ENCODE measurements at regions not wholly inside any gene's neighbourhood (a gene's known extent, or its start where the extent isn't known, plus 50 kb on each side); places are given as distances from the start of the nearest gene placed in this dataset.
"Not testable (repeated sequence)": the region's sequence is repeated elsewhere in the genome, so short reads cannot be mapped to it uniquely, and the experiment has no call there.

DNA sequence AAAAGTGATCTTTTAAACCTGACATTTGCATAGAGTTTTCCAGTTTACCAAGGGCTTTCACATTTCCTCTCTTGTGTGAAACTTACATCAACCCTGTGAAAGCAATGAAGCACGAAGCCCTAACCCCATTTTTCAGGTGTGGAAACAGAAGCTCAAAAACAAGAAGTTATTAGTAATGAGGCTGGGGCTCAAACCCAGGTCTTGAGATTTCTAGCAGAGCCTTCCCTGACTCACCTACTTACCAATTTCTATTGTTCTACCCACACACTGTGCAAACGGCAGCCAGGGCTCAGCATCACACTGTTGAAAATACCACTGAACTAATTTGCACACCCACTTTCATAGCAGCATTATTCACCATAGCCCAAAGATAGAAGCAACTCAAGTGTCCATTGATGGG lies 117.8 kb upstream of the IGF1R start:
- DNase-seq = no peak

DNA sequence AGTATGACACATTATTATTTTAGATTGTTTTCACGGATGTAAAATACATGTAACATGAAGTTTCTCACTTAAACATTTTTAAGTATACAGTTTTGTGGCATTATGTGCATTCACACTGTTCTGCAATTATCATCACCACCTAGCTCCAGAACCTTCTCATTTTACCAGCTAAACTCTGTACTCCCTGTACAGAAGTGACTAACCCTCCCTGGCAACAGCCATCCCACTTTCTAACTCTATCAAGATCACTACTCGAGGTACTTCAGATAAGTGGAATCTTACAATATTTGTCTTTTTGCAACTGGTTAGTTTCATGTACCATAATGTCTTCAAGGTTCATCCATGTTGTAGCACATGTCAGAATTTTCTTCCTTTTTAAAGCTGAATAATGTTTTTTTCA lies 116.3 kb upstream of the IGF1R start:
- DNase-seq = no peak

DNA sequence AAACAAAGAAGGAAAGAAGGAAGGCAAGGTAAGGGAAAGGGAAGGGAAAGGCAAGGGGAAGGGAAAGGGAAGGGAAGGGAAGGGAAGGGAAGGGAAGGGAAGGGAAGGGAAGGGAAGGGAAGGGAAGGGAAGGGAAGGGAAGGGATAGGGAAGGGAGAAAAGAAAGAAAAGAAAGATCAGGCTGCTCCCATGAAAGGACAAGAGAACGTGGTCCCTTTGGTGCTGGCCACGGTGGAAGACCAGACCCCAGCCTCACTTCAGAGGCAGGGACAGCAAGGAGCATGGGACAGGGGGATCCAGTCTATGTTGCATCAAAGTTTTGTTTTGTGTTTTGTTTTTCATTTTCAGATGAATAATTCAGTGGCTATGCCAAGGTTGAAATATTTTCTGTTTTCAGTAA lies 111.4 kb upstream of the IGF1R start:
- no peak for DNase-seq

DNA sequence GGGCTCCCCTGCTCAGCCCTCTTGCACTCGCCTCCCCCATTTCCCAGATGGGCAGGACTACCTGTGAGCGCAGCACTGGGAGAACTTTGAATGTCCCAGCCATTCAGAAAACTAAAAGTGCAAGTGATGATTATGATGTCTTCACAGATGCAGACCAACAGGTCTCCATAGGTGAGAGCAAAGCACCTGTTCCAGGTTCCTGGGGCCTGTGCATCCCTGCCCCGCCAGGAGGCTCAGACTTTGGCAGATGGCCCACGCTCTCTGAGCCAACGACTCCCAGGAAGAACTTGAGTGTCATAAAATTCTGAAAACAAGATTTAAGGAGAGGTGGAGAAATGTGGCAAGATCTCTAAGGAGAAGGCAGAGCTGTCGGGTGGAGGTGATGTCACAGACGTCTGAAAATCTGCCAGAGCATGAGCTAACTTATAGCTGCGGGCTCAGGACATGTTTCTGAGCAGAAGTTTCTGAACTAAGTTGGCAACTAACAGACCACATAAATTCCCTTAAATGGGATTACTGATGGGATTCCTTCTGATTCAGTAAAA lies 110.8 kb upstream of the IGF1R start:
- no peak for DNase-seq

GRCh38 chr15:98541519-98541918 lies 106.8 kb upstream of the IGF1R start:
- DNase-seq = no peak

GRCh38 chr15:98543237-98543636 lies 105.1 kb upstream of the IGF1R start:
- no peak for DNase-seq

- no peak for DNase-seq
These were observed 102.0 kb upstream of the IGF1R start for GRCh38 chr15:98546329-98546728.

DNA sequence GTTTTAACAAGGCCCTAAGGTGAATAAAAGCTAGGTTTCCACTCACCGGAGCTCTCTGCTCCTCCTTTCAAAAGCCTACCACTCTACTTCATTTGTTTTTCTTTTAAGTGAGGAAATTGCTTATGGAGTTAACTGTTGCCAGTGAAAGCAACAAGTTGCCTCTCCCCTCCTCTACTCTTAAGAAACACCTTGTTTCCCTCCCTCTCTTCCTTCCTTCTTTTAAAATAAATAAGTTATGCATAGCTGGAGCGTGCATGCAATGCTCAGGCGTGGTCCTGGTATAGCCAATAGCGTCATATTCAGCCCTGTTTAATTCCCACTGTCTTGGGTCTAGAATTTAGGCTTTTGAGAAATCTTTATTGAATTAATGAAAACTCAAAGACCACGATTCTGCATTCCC lies 101.1 kb upstream of the IGF1R start:
- DNase-seq = no peak

- DNase-seq = no peak
These were observed 100.6 kb upstream of the IGF1R start for GRCh38 chr15:98547741-98548138.

DNA sequence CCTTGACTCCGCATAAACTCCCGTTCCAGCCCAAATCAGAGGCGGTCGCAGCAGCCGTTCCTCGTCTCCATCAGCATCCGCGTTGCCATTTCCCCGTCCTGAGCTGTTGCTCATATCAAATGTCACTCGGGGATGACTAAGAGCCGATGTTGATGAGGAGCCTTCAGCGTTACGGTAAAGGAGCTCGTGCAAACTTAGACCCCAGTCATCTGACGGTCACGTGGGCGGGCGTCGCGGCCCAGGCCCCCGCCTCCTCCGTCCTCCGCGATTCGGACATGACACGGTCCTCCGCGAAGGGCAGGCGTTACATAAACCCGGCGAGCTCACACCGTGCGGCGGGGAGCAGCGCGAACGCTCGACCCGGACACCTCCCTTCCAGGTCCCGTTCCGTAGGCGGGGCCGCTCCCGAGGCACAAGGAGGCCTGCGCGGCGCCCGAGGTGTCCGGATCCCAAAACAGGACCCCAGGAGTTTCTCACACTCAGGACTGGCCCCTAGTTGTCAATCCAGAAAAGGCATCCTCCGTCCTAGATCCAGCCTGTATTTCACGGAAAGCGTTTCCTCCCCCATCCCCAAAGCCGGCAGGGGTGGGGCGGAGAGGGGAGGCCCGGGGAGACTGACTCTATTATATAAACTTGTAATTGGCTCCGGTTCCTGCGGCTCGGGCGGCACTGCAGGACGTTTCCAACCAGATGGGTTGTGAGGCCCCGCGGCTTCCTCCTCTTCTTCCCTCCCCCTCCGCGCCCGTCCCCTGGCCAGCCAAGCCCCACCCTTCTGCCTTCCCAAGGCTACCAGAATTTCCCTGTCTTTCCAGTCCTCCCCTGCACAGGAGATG lies 100.0 kb upstream of the IGF1R start:
- no peak for DNase-seq

DNA sequence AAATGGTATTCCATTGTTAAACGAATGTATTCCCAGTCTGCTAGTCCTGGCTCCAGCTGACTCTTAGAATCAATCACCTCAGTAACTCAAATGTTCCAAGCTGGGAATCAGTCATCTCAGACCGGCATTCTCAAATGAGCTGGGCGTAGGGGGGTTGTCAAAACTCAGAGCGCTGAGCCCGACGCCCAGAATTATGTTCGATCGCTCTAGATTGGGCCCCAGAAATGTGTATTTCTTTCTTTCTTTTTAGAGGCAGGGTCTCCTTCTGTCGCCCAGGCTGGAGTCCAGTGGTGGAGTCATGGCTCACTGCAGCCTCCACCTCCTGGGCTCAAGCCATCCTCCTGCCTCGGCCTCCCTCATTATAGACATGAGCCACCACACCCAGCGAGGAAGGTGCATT lies 99.3 kb upstream of the IGF1R start:
- DNase-seq = no peak

GRCh38 chr15:98549741-98550140 lies 98.6 kb upstream of the IGF1R start:
- DNase-seq = no peak

DNA sequence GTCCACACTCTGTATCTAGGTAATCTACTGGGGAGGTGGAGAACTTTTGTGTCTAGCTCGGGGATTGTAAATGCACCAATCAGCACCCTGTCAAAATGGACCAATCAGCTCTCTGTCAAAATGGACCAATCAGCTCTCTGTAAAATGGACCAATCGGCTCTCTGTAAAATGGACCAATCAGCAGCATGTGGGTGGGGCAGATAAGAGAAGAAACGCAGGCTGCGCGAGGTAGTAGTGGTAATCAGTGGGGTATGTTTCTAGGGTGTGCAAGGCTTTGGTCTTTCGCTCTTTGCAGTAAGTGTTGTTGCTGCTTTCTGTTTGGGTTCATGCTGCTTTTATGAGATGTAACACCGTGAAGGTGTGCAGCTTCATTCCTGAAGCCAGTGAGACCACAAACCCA lies 98.0 kb upstream of the IGF1R start:
- DNase-seq = not testable (repeated sequence)

DNA sequence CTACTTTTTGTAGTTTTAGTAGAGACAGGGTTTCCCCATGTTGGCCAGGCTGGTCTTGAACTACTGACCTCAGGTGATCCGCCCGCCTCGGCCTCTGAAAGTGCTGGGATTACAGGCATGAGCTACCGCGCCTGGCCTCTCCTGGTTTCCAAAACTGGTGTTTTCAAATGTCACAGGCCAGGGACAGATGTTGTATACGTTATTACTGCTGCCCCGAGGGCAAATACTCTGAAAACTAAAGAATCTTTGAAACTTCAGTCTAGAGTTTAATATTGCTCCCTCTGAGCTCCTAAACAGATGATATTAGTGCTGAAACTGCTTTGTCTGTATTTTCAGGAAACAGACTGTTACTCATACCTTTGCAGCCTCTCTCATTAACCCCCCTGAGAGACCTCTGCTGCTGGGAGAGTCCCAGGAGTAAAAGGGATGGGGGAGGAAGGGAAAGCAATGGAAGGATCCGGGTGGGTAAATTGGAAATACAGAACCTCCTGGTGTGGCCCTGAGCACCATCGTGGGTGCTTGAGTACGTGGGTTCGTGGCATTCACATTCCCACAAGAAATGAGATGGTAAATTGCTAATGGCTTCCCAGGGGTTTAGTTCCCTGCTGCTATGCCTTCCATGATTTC lies 96.3 kb upstream of the IGF1R start:
- no peak for DNase-seq

GRCh38 chr15:98554272-98555172 lies 93.8 kb upstream of the IGF1R start:
- DNase-seq = no peak

DNA sequence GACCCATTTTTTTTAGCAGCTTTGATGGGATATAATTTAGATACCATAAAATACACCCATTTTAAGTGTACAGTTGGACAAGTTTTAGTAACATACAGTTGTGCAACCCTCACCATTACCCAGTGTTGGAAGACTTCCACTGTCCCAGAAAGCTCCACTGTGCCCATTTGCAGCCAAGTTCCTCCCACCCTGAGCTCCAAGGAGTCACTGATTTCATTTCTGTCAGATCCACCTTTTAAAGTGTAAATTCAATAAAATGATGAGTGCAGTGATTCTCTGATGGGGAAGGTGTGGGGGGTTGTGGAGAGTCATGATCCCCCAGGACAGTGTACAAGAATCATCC lies 93.2 kb upstream of the IGF1R start:
- no peak for DNase-seq

- DNase-seq = no peak
These were observed 92.0 kb upstream of the IGF1R start for GRCh38 chr15:98556321-98556720.

DNA sequence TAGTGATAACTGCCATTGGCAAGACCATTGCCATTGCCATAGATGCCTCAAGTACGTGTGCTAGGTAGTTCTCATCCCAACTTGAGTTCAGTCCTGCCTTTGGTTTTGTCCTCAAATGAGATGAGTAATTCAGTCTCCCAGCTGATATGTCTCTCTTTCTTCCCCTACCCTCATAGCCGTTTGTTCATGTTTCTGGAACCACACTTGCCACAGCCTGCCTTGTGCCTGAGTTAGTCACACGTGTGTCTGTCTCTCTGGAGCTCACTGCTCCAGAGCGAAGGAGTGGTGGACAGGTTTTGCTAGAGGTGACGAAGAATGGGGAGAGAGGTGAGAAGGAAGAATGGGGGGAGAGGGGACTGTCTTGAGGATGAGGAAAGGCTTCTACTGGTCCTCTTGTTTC lies 88.0 kb upstream of the IGF1R start:
- DNase-seq = no peak

DNA sequence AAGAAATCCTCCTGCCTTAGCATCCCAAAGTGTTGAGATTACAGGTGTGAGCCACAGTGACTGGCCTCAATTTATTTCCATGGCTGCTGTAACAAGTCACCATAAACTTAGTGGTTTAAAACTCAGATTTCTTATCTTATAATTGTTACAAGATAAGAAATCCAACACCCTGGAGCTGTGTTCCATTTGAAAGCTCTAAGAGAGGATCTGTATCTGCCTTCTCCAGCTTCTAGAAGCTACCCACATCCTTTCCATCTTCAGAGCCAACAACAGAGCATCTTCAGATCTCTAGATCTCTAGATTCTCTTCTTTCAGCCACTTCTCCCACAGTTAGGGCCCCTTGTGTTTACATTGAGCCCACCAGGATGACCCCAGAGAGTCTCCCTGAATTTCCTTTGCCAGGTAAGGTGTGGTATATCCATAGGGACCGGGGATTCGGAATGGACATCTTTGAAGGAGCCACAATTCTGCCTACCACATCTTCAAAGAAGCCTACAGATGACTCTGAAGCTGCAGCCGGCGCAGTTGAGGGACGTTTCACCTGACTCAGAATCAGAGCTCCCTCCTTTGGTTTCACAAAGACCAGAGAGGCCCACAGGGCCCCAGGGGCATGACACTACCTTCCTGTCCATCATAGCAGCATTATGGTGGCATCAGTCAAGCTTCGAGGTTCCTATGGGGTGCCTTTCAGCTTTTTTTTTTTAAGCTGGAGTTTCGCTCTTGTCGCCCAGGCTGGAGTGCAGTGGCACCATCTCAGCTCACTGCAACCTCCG lies 87.0 kb upstream of the IGF1R start:
- DNase-seq = no peak

DNA sequence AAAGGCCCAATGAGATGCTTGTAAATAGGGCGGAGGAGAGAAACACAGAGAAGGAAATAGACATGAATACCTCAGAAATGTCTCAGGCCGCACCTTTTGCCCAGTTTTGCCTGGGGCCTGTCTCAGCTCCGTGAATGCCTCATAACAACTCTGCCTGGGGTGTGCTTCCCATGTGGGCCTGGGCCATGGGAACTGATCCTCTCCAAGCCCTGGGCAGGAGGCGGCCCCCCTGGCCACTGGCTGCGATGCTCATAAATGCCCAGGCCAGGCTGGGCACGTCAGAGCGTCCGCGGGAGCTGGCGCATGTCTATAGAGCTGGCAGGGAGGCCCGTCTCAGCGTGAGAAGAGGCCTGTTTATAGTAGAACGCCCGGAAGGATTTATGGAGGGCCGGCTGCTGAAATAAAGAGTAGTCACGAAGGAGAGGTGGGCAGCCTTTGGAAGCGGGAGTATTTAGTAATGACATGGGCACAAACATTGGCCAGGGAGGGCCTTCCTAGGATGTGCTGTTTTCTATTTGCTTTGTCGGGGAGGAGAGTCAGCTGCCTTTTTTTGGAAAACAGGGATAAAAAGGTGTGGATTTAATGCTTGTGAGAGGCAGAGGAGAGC lies 85.9 kb upstream of the IGF1R start:
- no peak for DNase-seq

DNA sequence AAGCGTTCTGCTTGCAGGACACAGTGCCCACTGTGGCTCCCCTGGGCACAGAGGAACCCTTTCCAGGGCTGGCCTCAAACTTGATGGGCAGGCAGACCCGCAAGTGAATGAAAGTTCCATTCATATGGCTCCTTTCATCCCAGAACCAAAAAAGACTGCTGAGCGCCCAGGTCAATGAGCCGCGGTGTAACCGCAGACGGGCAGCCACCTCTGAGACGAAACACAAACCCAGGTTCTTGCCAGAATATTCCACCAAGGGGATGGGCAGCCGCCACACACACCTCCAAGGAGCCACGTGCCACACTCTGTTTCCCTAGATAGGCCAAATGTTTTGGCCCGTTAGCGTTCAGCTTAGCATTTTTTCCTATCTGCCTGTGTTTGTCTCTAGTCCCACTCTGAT lies 82.8 kb upstream of the IGF1R start:
- no peak for DNase-seq

GRCh38 chr15:98567951-98568350 lies 80.4 kb upstream of the IGF1R start:
- DNase-seq = no peak
